RPMI7951 (cell line): ENCODE measurements at regions not wholly inside any gene's neighbourhood (a gene's known extent, or its start where the extent isn't known, plus 50 kb on each side); places are given as distances from the start of the nearest gene placed in this dataset.
A peak's percentile ranks its signal among the peaks of the same experiment; 100 is the strongest.

Experiments
- DNase-seq: peaks from one replicate; pipeline ENCODE4 v3.0.0-alpha.2; 2012; ENCODE audit warnings: low read depth

- DNase-seq: no peak
Measured at GRCh38 chr6:6837541-6838080, 249.1 kb downstream of the LY86 start.

- no peak for DNase-seq
Measured at GRCh38 chr6:6840831-6841291, 252.3 kb downstream of the LY86 start.

GRCh38 chr6:6841571-6841970, 253.1 kb downstream of the LY86 start:
- DNase-seq: no peak

- no peak for DNase-seq
Measured at GRCh38 chr6:6842291-6842690, 253.8 kb downstream of the LY86 start.

- DNase-seq: peak; percentile 17
Measured at GRCh38 chr6:6843057-6843627, 254.6 kb downstream of the LY86 start.

- no peak for DNase-seq
Measured at GRCh38 chr6:6843777-6844176, 255.3 kb downstream of the LY86 start.

- no peak for DNase-seq
Measured at GRCh38 chr6:6844530-6844929, 256.0 kb downstream of the LY86 start.

GRCh38 chr6:6845603-6846002, 257.1 kb downstream of the LY86 start:
- DNase-seq: no peak

GRCh38 chr6:6847591-6847990, 259.1 kb downstream of the LY86 start:
- DNase-seq: no peak

GRCh38 chr6:6851059-6851948, 256.5 kb upstream of the RREB1 start:
- DNase-seq: peak; percentile 63

- DNase-seq: no peak
Measured at GRCh38 chr6:6851949-6852261, 255.9 kb upstream of the RREB1 start.

- DNase-seq: peak; percentile 13
Measured at GRCh38 chr6:6856538-6857523, 250.9 kb upstream of the RREB1 start.

- DNase-seq: no peak
Measured at GRCh38 chr6:6857528-6857927, 250.2 kb upstream of the RREB1 start.

- DNase-seq: no peak
Measured at GRCh38 chr6:6858533-6858982, 249.2 kb upstream of the RREB1 start.

GRCh38 chr6:6859105-6859504, 248.7 kb upstream of the RREB1 start:
- no peak for DNase-seq

- no peak for DNase-seq
Measured at GRCh38 chr6:6859722-6860121, 248.0 kb upstream of the RREB1 start.

- no peak for DNase-seq
Measured at GRCh38 chr6:6860863-6861262, 246.9 kb upstream of the RREB1 start.

GRCh38 chr6:6861351-6861894, 246.3 kb upstream of the RREB1 start:
- no peak for DNase-seq

GRCh38 chr6:6861995-6862394, 245.8 kb upstream of the RREB1 start:
- no peak for DNase-seq

GRCh38 chr6:6863970-6864639, 243.7 kb upstream of the RREB1 start:
- DNase-seq: no peak

GRCh38 chr6:6865611-6866010, 242.2 kb upstream of the RREB1 start:
- DNase-seq: no peak
